ENCODE measurements at regions not wholly inside any gene's neighbourhood (a gene's known extent, or its start where the extent isn't known, plus 50 kb on each side); places are given as distances from the start of the nearest gene placed in this dataset.
A peak's percentile ranks its signal among the peaks of the same experiment; 100 is the strongest.

GRCh38 chr3:86388820-86389219, 602.1 kb downstream of the VGLL3 start:
- DNase-seq (ENCODE audit: low spot score): peak; percentile 27
- Histone ChIP-seq H3K4me3 (ENCODE audit: low read depth, low read length, poor library complexity, severe bottlenecking) (no peak overlapping the region), H3K4me1 (ENCODE audit: insufficient read depth, low read length, poor library complexity, severe bottlenecking) (no peaks in the 10 kb centered on the region), H3K27ac (ENCODE audit: low read depth, low read length, poor library complexity, severe bottlenecking) (no peak overlapping the region), H3K27me3 (replicated peaks; ENCODE audit: insufficient read depth, low read depth, low read length, poor library complexity) (no peaks in the 10 kb centered on the region), H3K9me3 (ENCODE audit: low read depth, low read length, poor library complexity, severe bottlenecking) (no peaks in the 10 kb centered on the region), H3K36me3 (ENCODE audit: insufficient read depth, low read length, poor library complexity, severe bottlenecking) (no peaks in the 10 kb centered on the region)
- CTCF ChIA-PET: no interaction called here
- POLR2A ChIA-PET (ENCODE audit: low non-redundant PET): no interaction called here
- BruUV-seq (replicated peaks): no TSS peak
- TF ChIP-seq, protein P1, sequence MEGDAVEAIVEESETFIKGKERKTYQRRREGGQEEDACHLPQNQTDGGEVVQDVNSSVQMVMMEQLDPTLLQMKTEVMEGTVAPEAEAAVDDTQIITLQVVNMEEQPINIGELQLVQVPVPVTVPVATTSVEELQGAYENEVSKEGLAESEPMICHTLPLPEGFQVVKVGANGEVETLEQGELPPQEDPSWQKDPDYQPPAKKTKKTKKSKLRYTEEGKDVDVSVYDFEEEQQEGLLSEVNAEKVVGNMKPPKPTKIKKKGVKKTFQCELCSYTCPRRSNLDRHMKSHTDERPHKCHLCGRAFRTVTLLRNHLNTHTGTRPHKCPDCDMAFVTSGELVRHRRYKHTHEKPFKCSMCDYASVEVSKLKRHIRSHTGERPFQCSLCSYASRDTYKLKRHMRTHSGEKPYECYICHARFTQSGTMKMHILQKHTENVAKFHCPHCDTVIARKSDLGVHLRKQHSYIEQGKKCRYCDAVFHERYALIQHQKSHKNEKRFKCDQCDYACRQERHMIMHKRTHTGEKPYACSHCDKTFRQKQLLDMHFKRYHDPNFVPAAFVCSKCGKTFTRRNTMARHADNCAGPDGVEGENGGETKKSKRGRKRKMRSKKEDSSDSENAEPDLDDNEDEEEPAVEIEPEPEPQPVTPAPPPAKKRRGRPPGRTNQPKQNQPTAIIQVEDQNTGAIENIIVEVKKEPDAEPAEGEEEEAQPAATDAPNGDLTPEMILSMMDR (conservative IDR thresholded peaks at IDR 0.05; ENCODE audit: low read depth, low read length): 0 out of 2 replicates have a peak, but pooled peaks have one; percentile 16
- no peak for TF ChIP-seq EZH2 (IDR thresholded peaks at IDR 0.05; ENCODE audit: borderline replicate concordance, low read depth, low read length, poor library complexity, severe bottlenecking)
- intact Hi-C loops (cut with micrococcal nuclease; ENCODE audit: unreplicated experiment): no loop called here

GRCh38 chr3:86382556-86382955, 608.4 kb downstream of the VGLL3 start:
- POLR2A ChIA-PET (ENCODE audit: low non-redundant PET): no interaction called here
- no peaks in the 10 kb centered on the region for H3K27me3 ChIP-seq (replicated peaks; ENCODE audit: insufficient read depth, low read depth, low read length, poor library complexity)
- no peaks in the 10 kb centered on the region for H3K4me1 ChIP-seq (ENCODE audit: insufficient read depth, low read length, poor library complexity, severe bottlenecking)
- H3K9me3 ChIP-seq (ENCODE audit: low read depth, low read length, poor library complexity, severe bottlenecking): no peaks in the 10 kb centered on the region
- BruUV-seq (replicated peaks): no TSS peak
- no peak overlapping the region for H3K27ac ChIP-seq (ENCODE audit: low read depth, low read length, poor library complexity, severe bottlenecking)
- no peak for DNase-seq (ENCODE audit: low spot score)
- TF ChIP-seq, protein P1 (conservative IDR thresholded peaks at IDR 0.05; ENCODE audit: low read depth, low read length): no peak
- no peak for TF ChIP-seq EZH2 (IDR thresholded peaks at IDR 0.05; ENCODE audit: borderline replicate concordance, low read depth, low read length, poor library complexity, severe bottlenecking)
- CTCF ChIA-PET: no interaction called here
- H3K36me3 ChIP-seq (ENCODE audit: insufficient read depth, low read length, poor library complexity, severe bottlenecking): no peaks in the 10 kb centered on the region
- intact Hi-C loops (cut with micrococcal nuclease; ENCODE audit: unreplicated experiment): no loop called here
- H3K4me3 ChIP-seq (ENCODE audit: low read depth, low read length, poor library complexity, severe bottlenecking): no peak overlapping the region

DNA sequence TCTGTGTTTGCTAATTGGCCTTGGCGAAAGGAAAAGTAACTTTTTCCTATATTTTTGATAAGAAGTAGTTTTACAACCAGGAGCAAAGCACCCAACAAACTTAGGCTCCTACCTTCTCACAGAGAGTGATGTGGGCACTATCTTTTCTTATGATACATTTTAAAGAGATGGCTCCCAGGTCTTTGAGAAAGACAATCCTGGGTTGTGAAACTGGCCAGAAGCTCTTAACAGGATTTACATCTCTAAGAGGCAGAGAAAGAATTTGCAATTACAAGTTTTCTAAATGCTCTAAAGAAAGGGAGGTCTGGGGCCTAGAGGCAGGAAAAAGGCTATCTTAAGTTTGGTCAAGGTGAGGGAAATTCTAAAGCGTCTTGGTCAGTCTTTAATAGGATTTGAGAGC, 609.7 kb downstream of the VGLL3 start:
- no peak overlapping the region for H3K4me3 ChIP-seq (ENCODE audit: low read depth, low read length, poor library complexity, severe bottlenecking)

More for the DNA sequence above, 609.7 kb downstream of the VGLL3 start:
- Histone ChIP-seq H3K9me3 (ENCODE audit: low read depth, low read length, poor library complexity, severe bottlenecking) (no peaks in the 10 kb centered on the region), H3K27ac (ENCODE audit: low read depth, low read length, poor library complexity, severe bottlenecking) (no peak overlapping the region), H3K27me3 (replicated peaks; ENCODE audit: insufficient read depth, low read depth, low read length, poor library complexity) (no peaks in the 10 kb centered on the region), H3K4me1 (ENCODE audit: insufficient read depth, low read length, poor library complexity, severe bottlenecking) (no peaks in the 10 kb centered on the region), H3K36me3 (ENCODE audit: insufficient read depth, low read length, poor library complexity, severe bottlenecking) (no peaks in the 10 kb centered on the region)
- DNase-seq (ENCODE audit: low spot score): no peak
- POLR2A ChIA-PET (ENCODE audit: low non-redundant PET): no interaction called here
- CTCF ChIA-PET: no interaction called here
- no TSS peak for BruUV-seq (replicated peaks)
- intact Hi-C loops (cut with micrococcal nuclease; ENCODE audit: unreplicated experiment): no loop called here
- no peak for TF ChIP-seq EZH2 (IDR thresholded peaks at IDR 0.05; ENCODE audit: borderline replicate concordance, low read depth, low read length, poor library complexity, severe bottlenecking)
- TF ChIP-seq, protein P1 (conservative IDR thresholded peaks at IDR 0.05; ENCODE audit: low read depth, low read length): no peak
